HCT116 (cell line): ENCODE measurements at regions not wholly inside any gene's neighbourhood (a gene's known extent, or its start where the extent isn't known, plus 50 kb on each side); places are given as distances from the start of the nearest gene placed in this dataset.

Experiments used
- ATAC-seq: fragments of 200-7000 bp; cut with Tn5 transposase; 2 replicates; pipeline ENCODE4 v1.9.1; 2020; ENCODE audit warnings: mild to moderate bottlenecking, moderate library complexity
- BruUV-seq: library from RNA; stranded (reverse); fragments of 400-500 nt; replicated peaks from 2 replicates; lab custom pipeline; 2021; lab: Mats Ljungman, UMichigan
- CTCF ChIA-PET: fragments of 300-600 bp; sonication (Branson Sonifier 250); formaldehyde crosslinking; loops from one replicate; lab custom pipeline; 2021; ENCODE audit warnings: antibody characterized with exemption; lab: Charles Lee
- POLR2A ChIA-PET: fragments of 300-600, 350-600 bp; sonication (Branson Sonifier 250); formaldehyde crosslinking; loops from one replicate; lab custom pipeline; 2021; ENCODE audit warnings: antibody characterized with exemption; lab: Charles Lee
- RAD21 ChIA-PET, 2 experiments: fragments of 300-600 bp; sonication (Branson Sonifier 250); formaldehyde crosslinking; loops; one replicate each; lab custom pipeline; 2023; ENCODE audit warnings: low total read pairs in 2 of 2; ENCODE audit not compliant: uncharacterized antibody in 2 of 2, unreplicated experiment in 2 of 2, low non-redundant PET in 1 of 2; lab: Charles Lee
- DNase-seq: peaks from one replicate; pipeline ENCODE4 v3.0.0-alpha.2; 2010; ENCODE audit warnings: low read depth, low spot score
- H2AFZ ChIP-seq: fragments of 200-600 bp; shearing (Covaris generic), sonication (generic); 2 replicates; pipeline ENCODE4 v1.6.1; 2017; ENCODE audit warnings: low read depth, mixed run types, mixed read lengths, antibody characterized with exemption, low read length; ENCODE audit not compliant: poor library complexity, severe bottlenecking
- H3K27ac ChIP-seq: 2 replicates; pipeline ENCODE4 v1.5.1; 2012; ENCODE audit warnings: low read depth, low read length
- H3K27me3 ChIP-seq: fragments of 200-600 bp; sonication (generic); 2 replicates; pipeline ENCODE4 v1.6.1; 2016; ENCODE audit warnings: mixed run types, low read length, mixed read lengths; ENCODE audit not compliant: insufficient read depth
- H3K36me3 ChIP-seq, 2 experiments: fragments of 200-500 bp in 1 of 2; fragments of 200-600 bp in 1 of 2; sonication (Bioruptor generic) in 1 of 2; sonication (generic) in 1 of 2; 2 replicates each; pipeline versions ENCODE4 v1.5.1 to v1.6.1; 2014 to 2016; ENCODE audit warnings: low read length in 2 of 2, inconsistent platforms in 1 of 2, mixed read lengths in 1 of 2, mixed run types in 1 of 2; ENCODE audit not compliant: insufficient read depth in 2 of 2, control insufficient read depth in 1 of 2
- H3K4me1 ChIP-seq, 2 experiments: fragments of 200-600 bp in 1 of 2; sonication (generic) in 1 of 2; 2 replicates each; pipeline versions ENCODE4 v1.5.1 to v1.6.1; 2012 to 2017; ENCODE audit warnings: low read length in 2 of 2, inconsistent platforms in 1 of 2, mild to moderate bottlenecking in 1 of 2, mixed read lengths in 1 of 2, mixed run types in 1 of 2, moderate library complexity in 1 of 2; ENCODE audit not compliant: insufficient read depth in 2 of 2, control insufficient read depth in 1 of 2
- H3K4me2 ChIP-seq: fragments of 200-600 bp; sonication (generic); 2 replicates; pipeline ENCODE4 v1.6.1; 2017; ENCODE audit warnings: mixed run types, low read length, mixed read lengths
- H3K4me3 ChIP-seq, 2 experiments: fragments of 200-600 bp in 1 of 2; sonication (generic) in 1 of 2; replicated peaks in 1 of 2; 2 replicates each; pipeline ENCODE4 v1.5.1; 2011 to 2016; ENCODE audit warnings: low read length in 2 of 2, control low read depth in 1 of 2, low read depth in 1 of 2, mild to moderate bottlenecking in 1 of 2, mixed read lengths in 1 of 2, mixed run types in 1 of 2
- H3K79me2 ChIP-seq: fragments of 200-600 bp; sonication (generic); 2 replicates; pipeline ENCODE4 v1.6.1; 2017; ENCODE audit warnings: mild to moderate bottlenecking, mixed run types, low read length, moderate library complexity, mixed read lengths; ENCODE audit not compliant: insufficient read depth
- H3K9ac ChIP-seq: fragments of 200-600 bp; sonication (generic); 2 replicates; pipeline ENCODE4 v1.6.1; 2016; ENCODE audit warnings: low read length, mixed read lengths
- H3K9me2 ChIP-seq: fragments of 200-600 bp; sonication (generic), shearing (Covaris generic); 2 replicates; pipeline ENCODE4 v1.6.1; 2017; ENCODE audit warnings: mixed run types, mild to moderate bottlenecking, moderate library complexity; ENCODE audit not compliant: insufficient read depth
- H3K9me3 ChIP-seq, 2 experiments: fragments of 200-500 bp in 1 of 2; fragments of 200-600 bp in 1 of 2; sonication (Bioruptor generic) in 1 of 2; sonication (generic) in 1 of 2; 2 replicates each; pipeline ENCODE4 v1.6.1; 2014 to 2017; ENCODE audit warnings: low read length in 2 of 2, mixed read lengths in 2 of 2, inconsistent platforms in 1 of 2, low read depth in 1 of 2, mild to moderate bottlenecking in 1 of 2, mixed run types in 1 of 2, moderate library complexity in 1 of 2; ENCODE audit not compliant: control insufficient read depth in 1 of 2, insufficient read depth in 1 of 2
- H4K20me1 ChIP-seq: fragments of 200-600 bp; sonication (generic), shearing (Covaris generic); 2 replicates; pipeline ENCODE4 v1.6.1; 2017; ENCODE audit warnings: mixed run types, mild to moderate bottlenecking, moderate library complexity; ENCODE audit not compliant: insufficient read depth
- CEBPB ChIP-seq: IDR thresholded peaks from 2 replicates; pipeline ENCODE4 v1.6.1; 2012; ENCODE audit warnings: low read depth
- CTCF ChIP-seq, 3 experiments: fragments of 200-600 bp in 1 of 3; sonication (generic) in 1 of 3; IDR thresholded peaks in 2 of 3; conservative IDR thresholded peaks in 1 of 3; 2 replicates each; pipeline ENCODE4 v1.5.1; 2012 to 2017; ENCODE audit warnings: low read depth in 2 of 3, low read length in 2 of 3, antibody characterized with exemption in 1 of 3, borderline replicate concordance in 1 of 3, control low read depth in 1 of 3, mild to moderate bottlenecking in 1 of 3, mixed read lengths in 1 of 3, mixed run types in 1 of 3, moderate library complexity in 1 of 3; ENCODE audit not compliant: insufficient read depth in 1 of 3
- EGR1 ChIP-seq: IDR thresholded peaks from 2 replicates; pipeline ENCODE4 v1.6.1; 2012; ENCODE audit warnings: low read depth
- JUND ChIP-seq: IDR thresholded peaks from 2 replicates; pipeline ENCODE4 v1.6.1; 2012
- MAX ChIP-seq: IDR thresholded peaks from 2 replicates; pipeline ENCODE4 v1.6.1; 2012
- RAD21 ChIP-seq: IDR thresholded peaks from 2 replicates; pipeline ENCODE4 v1.6.1; 2012; ENCODE audit warnings: low read depth, mild to moderate bottlenecking
- SP1 ChIP-seq: IDR thresholded peaks from 2 replicates; pipeline ENCODE4 v1.6.1; 2012; ENCODE audit warnings: low read depth
- SRF ChIP-seq: IDR thresholded peaks from 2 replicates; pipeline ENCODE4 v1.6.1; 2012; ENCODE audit warnings: low read depth
- ZBTB33 ChIP-seq: IDR thresholded peaks from 2 replicates; pipeline ENCODE4 v1.6.1; 2011; ENCODE audit warnings: mild to moderate bottlenecking, low read length, moderate library complexity; ENCODE audit not compliant: insufficient replicate concordance; ENCODE audit errors: extremely low read depth
- ZNF274 ChIP-seq: fragments of 200-500 bp; sonication (Bioruptor generic); IDR thresholded peaks from 2 replicates; pipeline ENCODE4 v1.6.1; 2014; ENCODE audit warnings: mild to moderate bottlenecking, low read depth, low read length, inconsistent platforms
- intact Hi-C: fragments of 100-400 bp; cut with micrococcal nuclease; formaldehyde crosslinking; loops from 2 replicates; pipeline ENCODE4 v1.10.0; 2022

- TF ChIP-seq CTCF (IDR thresholded peaks at IDR 0.05 in 2 of 3, conservative IDR thresholded peaks at IDR 0.05 in 1 of 3; ENCODE audit: borderline replicate concordance in 1 of 3, insufficient read depth in 1 of 3, low read depth in 2 of 3, low read length in 2 of 3) = no peak
- TF ChIP-seq SRF = no peak
- TF ChIP-seq SP1 = no peak
- no peak for TF ChIP-seq RAD21
Observed at GRCh38 chr6:44598679-44599078, 211.2 kb downstream of the CDC5L start (continued).

- no peaks in the 10 kb centered on the region for H3K9me3 ChIP-seq
- CTCF ChIA-PET = interaction anchor here (0.7 kb wide), 1 partner anchor 124 kb away, joined by 3 read pairs; no protein-coding TSS in a partner anchor
- intact Hi-C loops = loop anchor here (10.0 kb wide), 1 partner anchor 125 kb away; no protein-coding TSS in a partner anchor
- TF ChIP-seq JUND = no peak
- TF ChIP-seq, all 23 proteins: peak for 0
- no peak overlapping the region for H3K4me3 ChIP-seq
- H3K79me2 ChIP-seq = no peaks in the 10 kb centered on the region
- no peak overlapping the region for H3K4me2 ChIP-seq
- H3K27me3 ChIP-seq = no peaks in the 10 kb centered on the region
- no peaks in the 10 kb centered on the region for H3K36me3 ChIP-seq
- no peak for ATAC-seq
- H2AFZ ChIP-seq = no peak overlapping the region
- RAD21 ChIA-PET = no interaction called here
- no peaks in the 10 kb centered on the region for H4K20me1 ChIP-seq
- BruUV-seq = no TSS peak
- no peak for DNase-seq
- no peaks in the 10 kb centered on the region for H3K4me1 ChIP-seq
- H3K9ac ChIP-seq = no peak overlapping the region
- POLR2A ChIA-PET = no interaction called here
- no peak overlapping the region for H3K27ac ChIP-seq
- H3K9me2 ChIP-seq = no peaks in the 10 kb centered on the region
Observed at GRCh38 chr6:44599672-44600071, 212.2 kb downstream of the CDC5L start.

- no peak overlapping the region for H3K4me3 ChIP-seq
- no peaks in the 10 kb centered on the region for H4K20me1 ChIP-seq
- POLR2A ChIA-PET = no interaction called here
- ATAC-seq (no peak), DNase-seq (no peak)
- H3K36me3 ChIP-seq = no peaks in the 10 kb centered on the region
- H3K4me1 ChIP-seq = no peaks in the 10 kb centered on the region
- CTCF ChIA-PET = interaction anchor here (1.0 kb wide), 1 partner anchor 10 kb away, joined by 3 read pairs; no protein-coding TSS in a partner anchor
- H3K9ac ChIP-seq = no peak overlapping the region
- H3K79me2 ChIP-seq = no peaks in the 10 kb centered on the region
- RAD21 ChIA-PET = no interaction called here
- intact Hi-C loops = no loop called here
- no peaks in the 10 kb centered on the region for H3K9me2 ChIP-seq
- H2AFZ ChIP-seq = no peak overlapping the region
- H3K27me3 ChIP-seq = no peaks in the 10 kb centered on the region
- H3K27ac ChIP-seq = no peak overlapping the region
- no peak overlapping the region for H3K4me2 ChIP-seq
- BruUV-seq = no TSS peak
- H3K9me3 ChIP-seq = no peaks in the 10 kb centered on the region
- no peak for TF ChIP-seq ZBTB33
- no peak for TF ChIP-seq ZNF274
- TF ChIP-seq CEBPB = no peak
- no peak for TF ChIP-seq RAD21
- no peak for TF ChIP-seq EGR1
- no peak for TF ChIP-seq MAX
- no peak for TF ChIP-seq CTCF (IDR thresholded peaks at IDR 0.05 in 2 of 3, conservative IDR thresholded peaks at IDR 0.05 in 1 of 3; ENCODE audit: borderline replicate concordance in 1 of 3, insufficient read depth in 1 of 3, low read depth in 2 of 3, low read length in 2 of 3)
Observed at GRCh38 chr6:44603044-44603686, 215.7 kb downstream of the CDC5L start.
